ENCODE measurements at regions not wholly inside any gene's neighbourhood (a gene's known extent, or its start where the extent isn't known, plus 50 kb on each side); places are given as distances from the start of the nearest gene placed in this dataset.

DNA sequence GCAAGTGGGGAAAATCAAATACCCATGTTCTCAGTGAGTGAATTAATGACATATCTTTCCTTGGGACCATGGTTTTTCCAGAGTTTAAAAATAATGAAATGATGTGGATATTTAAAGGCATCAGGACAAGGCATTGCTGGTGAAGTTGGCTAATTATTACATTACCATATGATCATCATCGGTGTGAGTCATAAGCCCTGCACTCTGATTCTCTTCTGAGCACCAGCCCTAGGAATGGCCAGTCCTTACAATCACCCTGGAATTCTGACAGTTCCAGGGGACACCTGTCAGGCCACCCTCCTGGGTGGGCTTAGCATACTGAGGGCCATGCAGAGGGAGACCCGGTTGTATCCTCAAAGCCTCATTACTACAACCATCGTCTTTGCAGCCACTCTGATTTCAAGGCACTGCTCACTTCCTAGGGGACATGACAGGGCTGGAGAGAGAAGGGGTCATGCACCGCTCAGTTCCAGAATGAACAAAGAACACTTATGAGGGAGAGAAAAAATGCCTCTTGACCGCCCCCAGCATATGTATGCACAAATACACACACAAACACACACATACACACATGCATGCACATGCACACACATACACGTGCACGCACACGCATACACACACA is 365.0 kb downstream of the MIAT start:
- Mint-ChIP-seq H3K4me1 (peaks cover 2% of the 10 kb centered on the region), H3K27ac (no peak overlapping the region), H3K4me3 (no peak overlapping the region), H3K27me3 (ENCODE audit: low read depth) (peaks cover 48% of the 10 kb centered on the region), H3K9me3 (no peaks in the 10 kb centered on the region), H3K36me3 (no peaks in the 10 kb centered on the region)
- no peak for DNase-seq (ENCODE audit: low spot score in 2 of 2, unreplicated experiment in 2 of 2)
- TF ChIP-seq, protein P1, sequence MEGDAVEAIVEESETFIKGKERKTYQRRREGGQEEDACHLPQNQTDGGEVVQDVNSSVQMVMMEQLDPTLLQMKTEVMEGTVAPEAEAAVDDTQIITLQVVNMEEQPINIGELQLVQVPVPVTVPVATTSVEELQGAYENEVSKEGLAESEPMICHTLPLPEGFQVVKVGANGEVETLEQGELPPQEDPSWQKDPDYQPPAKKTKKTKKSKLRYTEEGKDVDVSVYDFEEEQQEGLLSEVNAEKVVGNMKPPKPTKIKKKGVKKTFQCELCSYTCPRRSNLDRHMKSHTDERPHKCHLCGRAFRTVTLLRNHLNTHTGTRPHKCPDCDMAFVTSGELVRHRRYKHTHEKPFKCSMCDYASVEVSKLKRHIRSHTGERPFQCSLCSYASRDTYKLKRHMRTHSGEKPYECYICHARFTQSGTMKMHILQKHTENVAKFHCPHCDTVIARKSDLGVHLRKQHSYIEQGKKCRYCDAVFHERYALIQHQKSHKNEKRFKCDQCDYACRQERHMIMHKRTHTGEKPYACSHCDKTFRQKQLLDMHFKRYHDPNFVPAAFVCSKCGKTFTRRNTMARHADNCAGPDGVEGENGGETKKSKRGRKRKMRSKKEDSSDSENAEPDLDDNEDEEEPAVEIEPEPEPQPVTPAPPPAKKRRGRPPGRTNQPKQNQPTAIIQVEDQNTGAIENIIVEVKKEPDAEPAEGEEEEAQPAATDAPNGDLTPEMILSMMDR (IDR thresholded peaks at IDR 0.05; ENCODE audit: unreplicated experiment), result no peak

DNA sequence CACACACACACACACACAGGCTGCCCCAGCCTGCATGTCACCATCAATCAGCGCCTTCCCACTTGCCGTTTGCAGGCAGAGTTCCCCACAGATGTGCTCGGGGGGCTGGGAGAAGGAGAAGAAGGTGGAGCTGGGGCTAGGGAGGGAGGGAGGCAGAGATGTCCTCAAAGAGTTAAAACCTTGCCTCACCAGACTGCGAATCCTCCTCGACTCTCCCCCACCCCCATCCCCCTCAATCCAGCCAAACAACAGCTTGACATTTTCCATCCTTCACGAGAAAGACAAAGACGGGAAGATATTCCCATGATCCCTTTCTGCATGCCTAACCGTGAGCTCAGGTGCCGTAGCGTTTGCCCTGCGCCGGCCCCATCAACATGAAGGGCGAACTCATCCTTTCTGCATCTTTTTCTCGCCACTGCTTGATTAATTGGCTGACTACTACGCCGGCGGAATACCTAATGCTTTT is 365.5 kb downstream of the MIAT start:
- TF ChIP-seq, protein P1 (IDR thresholded peaks at IDR 0.05; ENCODE audit: unreplicated experiment), result no peak
- Mint-ChIP-seq H3K4me3 (no peak overlapping the region), H3K36me3 (no peaks in the 10 kb centered on the region), H3K27ac (no peak overlapping the region), H3K4me1 (peaks cover 2% of the 10 kb centered on the region), H3K9me3 (no peaks in the 10 kb centered on the region), H3K27me3 (ENCODE audit: low read depth) (peaks cover 45% of the 10 kb centered on the region)
- no peak for DNase-seq (ENCODE audit: low spot score in 2 of 2, unreplicated experiment in 2 of 2)

DNA sequence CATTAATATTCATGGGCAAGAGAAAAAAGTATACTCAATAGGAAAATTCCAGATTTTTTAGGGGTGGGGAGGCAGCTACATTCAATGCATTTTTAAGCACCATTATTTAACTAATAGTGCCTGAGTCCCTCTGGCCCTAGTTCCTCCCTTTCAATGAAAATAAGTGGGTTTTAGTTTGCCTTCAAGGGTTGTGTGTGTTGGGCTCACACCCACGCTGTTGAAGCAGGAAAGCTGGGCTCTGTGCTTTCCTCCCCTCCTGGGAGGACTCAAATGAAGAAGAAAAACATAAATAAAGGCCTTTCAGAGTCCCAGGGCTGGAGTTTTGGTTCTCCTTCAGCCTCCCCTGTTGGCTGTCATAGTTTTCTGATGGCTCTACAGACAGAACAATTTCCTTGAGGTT is 366.2 kb downstream of the MIAT start:
- no peak overlapping the region for H3K4me3 Mint-ChIP-seq
- H3K27me3 Mint-ChIP-seq (ENCODE audit: low read depth), result peaks cover 41% of the 10 kb centered on the region
- H3K27ac Mint-ChIP-seq, result no peak overlapping the region

DNA sequence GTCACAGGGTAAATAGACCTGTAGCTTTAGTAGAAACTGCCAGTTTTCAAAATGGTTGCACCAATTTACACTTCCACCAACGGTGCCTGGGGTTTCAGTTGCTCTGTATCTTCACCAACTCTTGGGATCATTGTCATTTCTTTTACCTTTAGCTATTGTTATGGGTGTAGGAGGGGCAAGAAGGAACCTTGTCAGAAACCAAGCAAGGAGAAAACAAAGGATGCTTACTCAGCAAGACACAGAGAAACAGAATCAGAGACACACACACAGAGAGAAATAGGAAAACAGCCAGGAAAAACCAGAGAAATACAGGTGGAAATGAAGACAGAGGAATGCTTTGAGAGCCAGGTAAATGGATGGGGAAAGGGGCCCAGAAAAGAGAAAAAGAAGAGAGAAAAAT is 367.6 kb downstream of the MIAT start:
- TF ChIP-seq, protein P1 (IDR thresholded peaks at IDR 0.05; ENCODE audit: unreplicated experiment), result no peak
- Mint-ChIP-seq H3K9me3 (peaks cover 4% of the 10 kb centered on the region), H3K27me3 (ENCODE audit: low read depth) (peaks cover 35% of the 10 kb centered on the region), H3K4me1 (peaks cover 2% of the 10 kb centered on the region), H3K4me3 (no peak overlapping the region), H3K36me3 (no peaks in the 10 kb centered on the region), H3K27ac (no peak overlapping the region)
- DNase-seq (ENCODE audit: low spot score in 2 of 2, unreplicated experiment in 2 of 2), result no peak

More for the DNA sequence above, 366.2 kb downstream of the MIAT start:
- Mint-ChIP-seq H3K9me3 (peaks cover 2% of the 10 kb centered on the region), H3K36me3 (no peaks in the 10 kb centered on the region), H3K4me1 (peaks cover 2% of the 10 kb centered on the region)
- DNase-seq (ENCODE audit: low spot score in 2 of 2, unreplicated experiment in 2 of 2), result no peak
- TF ChIP-seq, protein P1 (IDR thresholded peaks at IDR 0.05; ENCODE audit: unreplicated experiment), result no peak

DNA sequence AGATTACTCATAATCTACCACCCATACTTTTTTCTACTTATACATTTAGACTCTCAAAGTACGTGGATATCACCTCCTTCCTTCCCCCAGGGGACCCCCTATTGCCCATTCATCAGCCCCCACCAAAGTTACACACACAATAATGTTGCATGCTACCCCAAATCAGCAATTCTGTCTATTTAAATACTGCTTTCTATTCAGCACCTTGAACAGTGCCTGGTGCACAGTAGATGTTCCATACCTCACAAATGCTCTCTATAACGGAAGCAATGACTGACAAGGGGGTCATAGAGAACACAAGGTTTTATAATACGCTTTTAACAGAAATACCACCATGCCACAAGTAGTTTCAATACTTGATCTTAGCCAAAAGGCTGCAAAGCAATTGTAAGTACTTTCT is 370.7 kb downstream of the MIAT start:
- H3K36me3 Mint-ChIP-seq, result no peaks in the 10 kb centered on the region
- H3K4me1 Mint-ChIP-seq, result peaks cover 1% of the 10 kb centered on the region
- H3K27ac Mint-ChIP-seq, result no peak overlapping the region
- TF ChIP-seq, protein P1 (IDR thresholded peaks at IDR 0.05; ENCODE audit: unreplicated experiment), result no peak
- H3K4me3 Mint-ChIP-seq, result no peak overlapping the region
- peaks cover 27% of the 10 kb centered on the region for H3K27me3 Mint-ChIP-seq (ENCODE audit: low read depth)
- H3K9me3 Mint-ChIP-seq, result peaks cover 4% of the 10 kb centered on the region
- DNase-seq (ENCODE audit: low spot score in 2 of 2, unreplicated experiment in 2 of 2), result no peak
